ENCODE measurements at regions not wholly inside any gene's neighbourhood (a gene's known extent, or its start where the extent isn't known, plus 50 kb on each side); places are given as distances from the start of the nearest gene placed in this dataset.

DNA sequence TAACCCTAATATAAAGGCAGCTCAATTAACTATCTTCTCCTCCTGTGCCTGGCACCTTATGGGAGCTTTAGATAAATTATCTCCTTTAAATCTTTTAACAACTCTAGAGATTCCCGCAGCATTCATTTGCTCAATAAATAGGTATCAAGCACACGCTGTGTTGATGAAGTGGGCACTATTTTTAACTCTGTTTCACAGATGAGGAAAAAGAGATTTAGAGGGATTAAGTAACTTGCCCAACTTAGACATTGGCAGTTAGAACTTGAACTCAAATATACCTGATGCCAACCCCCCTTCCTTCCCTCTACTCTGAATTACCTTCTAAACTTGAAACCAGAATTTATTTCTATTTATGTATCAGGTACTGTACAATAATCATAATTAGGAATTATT, 112.4 kb downstream of the SH3TC2 start:
- DNase-seq (ENCODE audit: low read depth) = no peak

DNA sequence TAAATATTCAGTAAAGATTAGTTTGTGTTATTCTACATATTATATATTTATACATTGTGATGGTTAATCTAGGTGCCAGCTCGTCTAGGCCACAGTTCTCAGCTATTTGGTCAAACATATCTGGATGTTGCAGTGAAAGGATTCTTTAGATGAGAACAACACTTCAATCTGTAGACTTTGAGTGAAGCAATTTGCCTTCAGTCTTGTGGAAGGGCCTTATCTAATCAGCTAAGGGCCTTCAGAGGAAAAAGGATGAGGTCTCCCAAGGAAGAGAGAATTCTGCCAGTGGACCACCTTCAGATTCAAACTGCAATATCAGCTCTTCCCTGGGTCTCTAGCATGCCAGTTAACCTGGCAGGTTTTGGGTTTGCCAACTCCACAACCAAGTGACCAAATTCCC, 112.0 kb downstream of the SH3TC2 start:
- DNase-seq (ENCODE audit: low read depth) = no peak

GRCh38 chr5:148951612-148952011, 111.2 kb downstream of the SH3TC2 start:
- no peak for DNase-seq (ENCODE audit: low read depth)

DNA sequence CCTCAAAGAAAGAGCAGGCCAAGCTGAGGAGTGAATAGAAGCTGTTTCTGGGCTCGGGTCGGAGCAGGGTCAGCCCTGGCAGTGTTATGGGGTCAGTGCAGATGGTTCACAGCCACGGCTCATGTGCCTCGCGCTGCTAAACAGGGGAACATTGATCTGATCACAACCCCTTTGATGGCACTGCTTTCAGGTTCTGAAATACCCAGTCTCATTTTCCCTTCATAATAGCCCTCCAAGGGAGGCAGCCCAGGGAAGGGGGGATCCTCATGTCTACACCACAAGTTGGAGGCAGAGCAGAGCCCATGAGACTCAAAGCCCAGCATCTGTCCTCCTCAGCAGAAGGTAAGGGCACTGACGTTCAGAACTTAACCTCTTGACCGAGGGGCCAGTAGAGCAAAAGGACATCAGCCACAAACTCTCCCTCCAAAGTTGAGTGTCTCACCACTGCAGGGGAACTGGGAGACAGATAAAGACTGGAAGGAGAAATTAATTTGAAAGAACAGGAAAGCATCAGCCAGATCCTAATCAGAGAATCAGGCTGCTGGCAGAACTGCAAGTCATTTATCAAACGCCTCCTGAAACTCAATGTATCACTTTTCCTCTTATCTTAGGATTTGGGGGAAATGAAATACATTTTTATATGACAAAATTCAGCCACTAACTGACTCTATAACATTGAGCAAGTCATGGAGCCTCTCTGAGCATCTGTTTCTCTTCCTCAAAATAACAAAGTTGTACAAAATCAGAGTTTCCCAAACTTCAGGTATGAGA, 110.6 kb downstream of the SH3TC2 start:
- DNase-seq (ENCODE audit: low read depth) = no peak

GRCh38 chr5:148953711-148954110, 109.2 kb downstream of the SH3TC2 start:
- DNase-seq (ENCODE audit: low read depth) = no peak
